Keratinocyte (primary cell): ENCODE measurements at regions not wholly inside any gene's neighbourhood (a gene's known extent, or its start where the extent isn't known, plus 50 kb on each side); places are given as distances from the start of the nearest gene placed in this dataset.

ENCODE experiments used
- DNase-seq: peaks from one replicate; pipeline ENCODE4 v3.0.0-alpha.2; 2011; ENCODE audit warnings: low read depth, missing footprints, low spot score
- FAIRE-seq: peaks from 2 replicates; lab custom pipeline; 2011; peaks lifted over from hg19 to GRCh38; lab: Jason Lieb, UNC
- H2AFZ ChIP-seq: 2 replicates; pipeline ENCODE4 v1.6.0; 2012; ENCODE audit warnings: low read length, control low read depth, inconsistent platforms; ENCODE audit not compliant: control insufficient read depth
- H3K27ac ChIP-seq: 2 replicates; pipeline ENCODE4 v1.5.1; 2011; ENCODE audit warnings: low read length; ENCODE audit not compliant: control insufficient read depth, insufficient read depth
- H3K27me3 ChIP-seq: 3 replicates; pipeline ENCODE4 v1.6.0; 2011; ENCODE audit warnings: low read length; ENCODE audit not compliant: control insufficient read depth, insufficient read depth; ENCODE audit errors: extremely low read depth
- H3K36me3 ChIP-seq, 2 experiments: 2 replicates in 1 of 2; 3 replicates in 1 of 2; pipeline ENCODE4 v1.5.1; 2011; ENCODE audit warnings: low read length in 2 of 2, mild to moderate bottlenecking in 1 of 2; ENCODE audit not compliant: control insufficient read depth in 2 of 2, insufficient read depth in 2 of 2; ENCODE audit errors: extremely low read depth in 1 of 2
- H3K4me1 ChIP-seq: 3 replicates; pipeline ENCODE4 v1.5.1; 2011; ENCODE audit warnings: low read length; ENCODE audit not compliant: control insufficient read depth, insufficient read depth; ENCODE audit errors: extremely low read depth
- H3K4me2 ChIP-seq: 3 replicates; pipeline ENCODE4 v1.6.0; 2011; ENCODE audit warnings: low read depth, low read length; ENCODE audit not compliant: control insufficient read depth, insufficient read depth; ENCODE audit errors: extremely low read depth
- H3K4me3 ChIP-seq, 3 experiments: fragments of 200-600 bp in 1 of 3; sonication (generic) in 1 of 3; 2 replicates in 2 of 3; 3 replicates in 1 of 3; pipeline ENCODE4 v1.5.1; 2011 to 2016; ENCODE audit warnings: low read length in 3 of 3, mild to moderate bottlenecking in 3 of 3, control low read depth in 2 of 3, inconsistent platforms in 1 of 3, low read depth in 1 of 3, mixed read lengths in 1 of 3, mixed run types in 1 of 3, moderate library complexity in 1 of 3; ENCODE audit not compliant: control insufficient read depth in 2 of 3, insufficient read depth in 2 of 3; ENCODE audit errors: extremely low read depth in 1 of 3
- H3K79me2 ChIP-seq: 2 replicates; pipeline ENCODE4 v1.6.0; 2012; ENCODE audit warnings: low read length; ENCODE audit not compliant: control insufficient read depth, insufficient read depth
- H3K9ac ChIP-seq: 3 replicates; pipeline ENCODE4 v1.6.0; 2011; ENCODE audit warnings: low read length; ENCODE audit not compliant: control insufficient read depth, insufficient read depth; ENCODE audit errors: extremely low read depth
- H3K9me1 ChIP-seq: 3 replicates; pipeline ENCODE4 v1.6.0; 2011; ENCODE audit warnings: low read length; ENCODE audit not compliant: control insufficient read depth, insufficient read depth; ENCODE audit errors: extremely low read depth
- H3K9me3 ChIP-seq: 2 replicates; pipeline ENCODE4 v1.5.1; 2012; ENCODE audit warnings: low read depth, low read length; ENCODE audit not compliant: control insufficient read depth
- H4K20me1 ChIP-seq: 3 replicates; pipeline ENCODE4 v1.6.0; 2011; ENCODE audit warnings: low read length; ENCODE audit not compliant: control insufficient read depth, insufficient read depth; ENCODE audit errors: extremely low read depth
- CTCF ChIP-seq, 3 experiments: IDR thresholded peaks in 1 of 3; conservative IDR thresholded peaks in 1 of 3; optimal IDR thresholded peaks in 1 of 3; 2 replicates in 2 of 3; 3 replicates in 1 of 3; pipeline versions ENCODE3 to v1.5.1; 2011; ENCODE audit warnings: low read length in 3 of 3, mild to moderate bottlenecking in 3 of 3, moderate library complexity in 2 of 3, control low read depth in 1 of 3, inconsistent platforms in 1 of 3; ENCODE audit not compliant: insufficient read depth in 2 of 3; ENCODE audit errors: extremely low read depth in 1 of 3
- EZH2 ChIP-seq: IDR thresholded peaks from one replicate; pipeline ENCODE4 v1.6.1; 2012; ENCODE audit warnings: inconsistent platforms, mild to moderate bottlenecking, low read length, moderate library complexity
- dilution Hi-C: fragments of 300-500 bp; cut with MboI; formaldehyde crosslinking; loops from one replicate; pipeline ENCODE4 v1.7.0; 2020; ENCODE audit warnings: low sequenced_read_pairs; ENCODE audit not compliant: extremely low pct_ligation_motif_present

GRCh38 chr5:96049398-96050272 is 88.0 kb upstream of the ELL2 start:
- Histone ChIP-seq H3K9me3 (no peaks in the 10 kb centered on the region), H3K36me3 (no peaks in the 10 kb centered on the region), H2AFZ (peak overlapping the region; percentile 63), H4K20me1 (no peaks in the 10 kb centered on the region), H3K27ac (no peak overlapping the region), H3K4me3 (no peak overlapping the region), H3K9ac (no peak overlapping the region), H3K4me2 (peak overlapping the region; percentile 6), H3K9me1 (no peaks in the 10 kb centered on the region), H3K4me1 (peaks cover 15% of the 10 kb centered on the region), H3K79me2 (no peaks in the 10 kb centered on the region), H3K27me3 (no peaks in the 10 kb centered on the region)
- no peak for TF ChIP-seq CTCF (optimal IDR thresholded peaks at IDR 0.05 in 1 of 3, IDR thresholded peaks at IDR 0.05 in 1 of 3, conservative IDR thresholded peaks at IDR 0.05 in 1 of 3; ENCODE audit: extremely low read depth in 1 of 3, insufficient read depth in 2 of 3, low read length in 3 of 3)
- TF ChIP-seq EZH2 = no peak
- dilution Hi-C loops = no loop called here
- FAIRE-seq (peak; percentile 46), DNase-seq (no peak)

- no peak overlapping the region for H2AFZ ChIP-seq
- no peaks in the 10 kb centered on the region for H3K9me3 ChIP-seq
- dilution Hi-C loops = no loop called here
- no peak overlapping the region for H3K9ac ChIP-seq
- FAIRE-seq = no peak
- peaks cover 15% of the 10 kb centered on the region for H3K4me1 ChIP-seq
- H3K9me1 ChIP-seq = no peaks in the 10 kb centered on the region
- no peak for TF ChIP-seq CTCF (optimal IDR thresholded peaks at IDR 0.05 in 1 of 3, IDR thresholded peaks at IDR 0.05 in 1 of 3, conservative IDR thresholded peaks at IDR 0.05 in 1 of 3; ENCODE audit: extremely low read depth in 1 of 3, insufficient read depth in 2 of 3, low read length in 3 of 3)
- TF ChIP-seq EZH2 = no peak
- no peaks in the 10 kb centered on the region for H3K36me3 ChIP-seq
- no peak overlapping the region for H3K27ac ChIP-seq
- no peaks in the 10 kb centered on the region for H4K20me1 ChIP-seq
- DNase-seq = no peak
- H3K4me2 ChIP-seq = no peak overlapping the region
- H3K27me3 ChIP-seq = no peaks in the 10 kb centered on the region
- no peak overlapping the region for H3K4me3 ChIP-seq
- no peaks in the 10 kb centered on the region for H3K79me2 ChIP-seq
Observed at GRCh38 chr5:96048763-96049162, 87.1 kb upstream of the ELL2 start.
